ENCODE measurements at regions not wholly inside any gene's neighbourhood (a gene's known extent, or its start where the extent isn't known, plus 50 kb on each side); places are given as distances from the start of the nearest gene placed in this dataset.

DNA sequence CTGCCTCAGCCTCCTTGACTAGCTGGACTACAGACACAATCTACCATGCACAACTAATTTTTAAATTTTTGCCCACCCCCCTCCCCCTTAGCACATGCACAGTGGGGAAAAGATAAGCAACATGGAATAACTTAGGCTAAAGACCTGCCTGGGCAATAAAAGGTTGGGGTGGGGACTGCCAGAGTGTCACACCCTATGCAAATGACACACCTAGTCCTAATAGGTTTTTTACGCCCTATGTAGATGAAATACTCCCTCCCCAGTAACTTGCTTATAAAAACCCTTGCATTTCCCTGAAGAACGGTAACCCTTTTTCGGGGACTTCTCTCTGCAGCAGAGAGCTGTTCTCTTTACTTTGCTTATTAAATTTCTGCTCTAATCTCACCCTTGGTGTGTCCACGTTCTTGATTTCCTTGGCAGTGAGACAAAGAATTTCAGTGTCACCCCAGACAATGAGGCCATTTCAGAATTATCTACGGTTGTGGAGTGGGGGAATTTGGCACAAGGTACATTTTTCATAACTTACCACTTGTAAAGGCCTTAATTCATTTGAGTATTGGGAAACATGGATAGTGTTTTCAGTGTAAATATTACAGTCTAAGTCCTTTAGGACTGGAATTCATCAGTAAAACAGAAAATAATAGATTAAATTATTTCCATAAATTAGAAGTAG is 109.2 kb downstream of the NOL4 start:
- TF ChIP-seq CTCF (IDR thresholded peaks at IDR 0.05) (no peak), POLR2A (IDR thresholded peaks at IDR 0.05) (no peak)
- ATAC-seq (no peak), DNase-seq (no peak)
- Histone ChIP-seq H3K36me3 (replicated peaks in 1 of 2; ENCODE audit: insufficient read depth in 1 of 2, low read depth in 2 of 2) (no peaks in the 10 kb centered on the region), H3K4me1 (no peaks in the 10 kb centered on the region), H3K27me3 (no peaks in the 10 kb centered on the region), H3K27ac (no peak overlapping the region), H3K4me3 (no peak overlapping the region), H3K9me3 (no peaks in the 10 kb centered on the region)
- intact Hi-C loops (cut with DNase I), result no loop called here
- 45 to 58% methylated on average over 5 of the region's 5 CpGs for WGBS, 2 donors

DNA sequence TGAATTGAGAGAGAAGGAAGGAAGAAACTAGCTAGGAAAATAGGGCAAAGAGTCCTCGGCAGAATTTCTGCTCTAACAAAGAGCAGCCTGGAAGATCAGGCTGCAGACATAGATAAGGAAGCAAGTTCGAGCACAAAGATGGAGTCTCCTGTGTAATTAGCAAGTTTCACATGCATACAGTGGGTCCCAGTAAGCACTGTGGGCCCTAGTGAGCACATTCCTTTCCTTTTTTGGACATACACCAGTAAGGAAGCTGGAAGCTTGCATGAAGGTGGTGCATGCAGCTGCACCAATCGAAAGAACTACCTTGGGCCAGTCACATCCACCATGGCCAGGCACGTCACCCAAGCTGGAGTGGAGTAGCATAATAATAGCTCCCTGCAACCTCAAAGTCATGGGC is 109.7 kb downstream of the NOL4 start:
- H3K27ac ChIP-seq, result no peak overlapping the region
- WGBS, 2 donors, result 76 to 86% methylated on average over 4 of the region's 4 CpGs
- TF ChIP-seq POLR2A (IDR thresholded peaks at IDR 0.05) (no peak), CTCF (IDR thresholded peaks at IDR 0.05) (no peak)
- no peaks in the 10 kb centered on the region for H3K4me1 ChIP-seq
- no peaks in the 10 kb centered on the region for H3K36me3 ChIP-seq (replicated peaks in 1 of 2; ENCODE audit: insufficient read depth in 1 of 2, low read depth in 2 of 2)
- no peak overlapping the region for H3K4me3 ChIP-seq
- intact Hi-C loops (cut with DNase I), result no loop called here
- ATAC-seq (no peak), DNase-seq (no peak)
- H3K27me3 ChIP-seq, result no peaks in the 10 kb centered on the region
- no peaks in the 10 kb centered on the region for H3K9me3 ChIP-seq

DNA sequence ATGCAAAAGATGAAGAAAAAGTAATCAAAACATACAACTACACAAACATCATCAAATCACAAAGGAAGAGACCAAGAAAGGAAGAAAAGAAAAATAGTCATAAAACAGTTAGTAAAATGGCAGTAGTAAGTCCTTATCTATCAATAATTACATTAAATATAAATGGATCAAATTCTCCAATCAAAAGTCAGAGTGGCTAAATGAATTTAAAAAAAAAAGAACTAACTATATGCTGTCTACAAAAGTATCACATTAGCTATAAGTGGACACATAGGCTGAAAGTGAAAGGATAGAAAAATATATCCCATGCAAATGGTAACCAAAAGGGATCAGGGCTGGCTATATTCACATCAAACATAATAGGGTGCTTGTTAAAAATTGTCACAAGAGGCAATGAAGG is 116.5 kb downstream of the NOL4 start:
- no peak for ATAC-seq

GRCh38 chr18:34098109-34098508 is 126.6 kb downstream of the NOL4 start:
- WGBS, 2 donors, result 81 to 83% methylated on average over 2 of the region's 2 CpGs
- H3K4me1 ChIP-seq, result no peaks in the 10 kb centered on the region
- no peak overlapping the region for H3K4me3 ChIP-seq
- H3K27ac ChIP-seq, result no peak overlapping the region
- DNase-seq, result no peak
- ATAC-seq, result no peak
- H3K27me3 ChIP-seq, result no peaks in the 10 kb centered on the region
- intact Hi-C loops (cut with DNase I), result no loop called here
- TF ChIP-seq POLR2A (IDR thresholded peaks at IDR 0.05) (no peak), CTCF (IDR thresholded peaks at IDR 0.05) (no peak)
- H3K9me3 ChIP-seq, result peaks cover 0 to 3% (median 0%) of the 10 kb centered on the region in 3 donors
- H3K36me3 ChIP-seq (replicated peaks in 1 of 2; ENCODE audit: insufficient read depth in 1 of 2, low read depth in 2 of 2), result no peaks in the 10 kb centered on the region

More for the DNA sequence above, 116.5 kb downstream of the NOL4 start:
- no peaks in the 10 kb centered on the region for H3K9me3 ChIP-seq
- TF ChIP-seq CTCF (IDR thresholded peaks at IDR 0.05) (no peak), POLR2A (IDR thresholded peaks at IDR 0.05) (no peak)
- no peaks in the 10 kb centered on the region for H3K27me3 ChIP-seq
- intact Hi-C loops (cut with DNase I), result no loop called here
- H3K4me1 ChIP-seq, result no peaks in the 10 kb centered on the region
- no peaks in the 10 kb centered on the region for H3K36me3 ChIP-seq (replicated peaks in 1 of 2; ENCODE audit: insufficient read depth in 1 of 2, low read depth in 2 of 2)
- no peak overlapping the region for H3K27ac ChIP-seq
- DNase-seq, result no peak
- H3K4me3 ChIP-seq, result no peak overlapping the region

DNA sequence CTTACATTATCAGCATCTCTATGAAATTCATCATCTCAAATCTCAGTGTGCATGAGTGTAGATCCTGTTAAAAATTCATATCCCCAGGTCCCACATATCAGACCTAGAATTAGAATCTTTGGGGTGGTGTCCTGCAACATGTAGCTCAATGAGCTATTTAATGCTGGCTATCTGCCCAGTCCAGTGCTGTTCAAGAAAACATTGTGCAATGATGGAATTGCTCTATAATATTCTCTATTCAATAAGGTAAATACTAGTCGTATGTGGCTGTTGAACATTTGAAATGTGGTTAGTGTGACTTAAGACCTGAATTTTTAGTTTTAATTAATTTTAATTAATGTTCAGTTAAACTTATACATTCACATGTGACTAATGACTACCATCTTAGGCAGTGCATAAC is 127.4 kb downstream of the NOL4 start:
- intact Hi-C loops (cut with DNase I), result no loop called here
- no peaks in the 10 kb centered on the region for H3K4me1 ChIP-seq
- no peak for TF ChIP-seq CTCF (IDR thresholded peaks at IDR 0.05)
- TF ChIP-seq POLR2A (IDR thresholded peaks at IDR 0.05), result no peak
- WGBS, 2 donors, result 29 to 34% methylated on average over 1 of the region's 1 CpG
- no peak overlapping the region for H3K4me3 ChIP-seq
- ATAC-seq (no peak), DNase-seq (no peak)
- H3K27me3 ChIP-seq, result no peaks in the 10 kb centered on the region
- no peaks in the 10 kb centered on the region for H3K36me3 ChIP-seq (replicated peaks in 1 of 2; ENCODE audit: insufficient read depth in 1 of 2, low read depth in 2 of 2)
- H3K27ac ChIP-seq, result no peak overlapping the region
- peaks cover 0 to 3% (median 0%) of the 10 kb centered on the region in 3 donors for H3K9me3 ChIP-seq

Data from body of pancreas (tissue), 4 donors.